Mesenteric fat pad (tissue), 1 donor: ENCODE measurements at regions not wholly inside any gene's neighbourhood (a gene's known extent, or its start where the extent isn't known, plus 50 kb on each side); places are given as distances from the start of the nearest gene placed in this dataset.
"Not testable (repeated sequence)": the region's sequence is repeated elsewhere in the genome, so short reads cannot be mapped to it uniquely, and the experiment has no call there.

Source experiments
- DNase-seq: peaks from one replicate; pipeline ENCODE4 v3.0.0-alpha.2; 2020; ENCODE audit warnings: low spot score
- donor health status: DM: yes; HTN: yes; CAD: no.

DNA sequence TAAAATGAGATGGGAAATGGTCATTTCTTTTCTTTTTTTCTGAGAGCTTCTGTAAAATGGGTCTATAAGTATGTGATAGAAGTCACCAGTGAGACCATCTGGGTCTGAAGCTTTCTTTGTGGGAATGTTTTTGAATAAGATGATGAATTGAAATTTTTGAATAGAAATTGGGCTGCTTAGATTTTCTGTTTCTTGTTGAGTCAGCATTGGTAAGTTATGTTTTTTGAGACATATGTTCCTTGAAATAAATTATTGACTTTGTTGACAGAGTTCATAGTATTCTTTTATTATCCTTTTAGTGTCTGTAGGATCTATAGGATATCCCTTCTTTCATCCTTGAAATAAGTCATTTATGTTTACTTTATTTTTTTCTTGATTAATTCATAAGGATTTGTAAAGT, 208.1 kb downstream of the OPA1 start:
- DNase-seq: no peak

DNA sequence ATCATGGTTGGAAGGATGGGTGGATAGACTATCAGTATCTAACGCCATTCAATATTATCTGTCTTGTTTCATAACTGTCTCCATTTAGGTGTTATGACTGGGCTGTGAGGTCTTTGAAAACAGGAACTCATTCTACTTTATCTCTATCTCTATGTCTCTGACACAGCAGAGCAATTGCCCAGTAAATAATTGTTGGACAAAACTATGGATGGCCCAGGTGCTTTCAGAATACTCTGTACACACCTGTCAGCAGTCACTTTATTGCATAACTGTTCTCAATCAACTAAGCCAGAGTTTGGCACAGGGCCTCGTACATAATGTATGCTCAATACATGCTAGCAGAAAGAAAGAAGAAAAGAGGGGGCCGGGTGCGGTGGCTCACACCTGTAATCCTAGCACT, 210.3 kb downstream of the OPA1 start:
- no peak for DNase-seq

DNA sequence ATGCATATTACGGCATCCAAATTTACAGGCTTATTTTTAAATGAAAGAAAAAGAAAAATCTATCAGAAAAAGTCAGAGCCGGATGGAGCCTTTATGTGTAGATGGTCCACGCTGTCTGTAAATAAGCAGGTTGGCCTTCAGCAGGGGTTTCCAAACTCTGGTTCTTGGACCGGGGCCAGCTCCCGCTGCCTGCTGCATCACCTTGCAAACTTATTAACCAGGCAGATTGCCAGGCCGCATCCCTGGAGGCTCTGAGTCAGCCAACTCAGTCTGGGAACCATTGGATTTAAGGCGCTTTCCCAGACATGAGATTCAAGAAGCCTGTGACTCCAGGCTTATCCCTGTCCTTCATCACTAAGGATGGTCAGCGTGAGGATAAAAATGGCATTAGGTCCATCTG, 212.4 kb downstream of the OPA1 start:
- DNase-seq: no peak

DNA sequence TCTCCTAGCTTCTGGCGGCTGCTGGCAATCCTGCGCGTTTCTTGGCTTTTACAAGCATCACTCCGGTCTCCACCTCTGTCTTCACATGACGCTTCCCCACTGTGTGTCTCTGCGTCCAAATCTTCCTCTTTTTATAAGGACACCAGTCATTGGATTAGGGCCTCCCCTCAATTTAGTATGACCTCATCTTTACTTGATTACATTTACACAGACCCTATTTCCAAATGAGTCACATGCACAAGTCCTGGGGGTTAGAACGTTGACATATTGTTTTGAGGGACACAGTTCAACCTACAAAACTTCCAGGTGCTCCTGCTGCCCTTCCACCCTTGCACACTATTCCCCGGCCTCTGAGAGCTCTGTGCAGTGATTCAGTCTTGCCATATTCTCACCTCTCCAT, 215.3 kb downstream of the OPA1 start:
- DNase-seq: no peak

DNA sequence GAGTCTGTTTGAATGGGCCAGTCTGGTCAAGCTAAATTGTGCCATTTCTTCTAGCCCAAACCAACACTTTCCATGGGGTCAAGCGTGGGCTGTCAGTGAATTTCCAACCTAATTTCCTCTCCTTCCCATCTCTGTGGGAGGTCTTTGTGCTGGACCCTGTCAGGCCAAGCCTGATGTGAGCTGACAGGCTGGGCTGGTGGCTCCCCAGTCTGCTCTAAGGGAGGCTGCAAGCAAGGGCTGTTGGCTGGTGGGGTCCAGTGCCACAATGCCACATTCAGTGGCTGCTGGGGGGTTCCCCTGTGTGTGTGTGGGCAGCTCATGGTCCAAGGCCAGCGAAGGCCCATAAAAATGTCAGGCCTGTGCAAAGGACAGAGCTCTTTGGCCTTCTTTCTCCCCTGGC, 216.1 kb downstream of the OPA1 start:
- no peak for DNase-seq

DNA sequence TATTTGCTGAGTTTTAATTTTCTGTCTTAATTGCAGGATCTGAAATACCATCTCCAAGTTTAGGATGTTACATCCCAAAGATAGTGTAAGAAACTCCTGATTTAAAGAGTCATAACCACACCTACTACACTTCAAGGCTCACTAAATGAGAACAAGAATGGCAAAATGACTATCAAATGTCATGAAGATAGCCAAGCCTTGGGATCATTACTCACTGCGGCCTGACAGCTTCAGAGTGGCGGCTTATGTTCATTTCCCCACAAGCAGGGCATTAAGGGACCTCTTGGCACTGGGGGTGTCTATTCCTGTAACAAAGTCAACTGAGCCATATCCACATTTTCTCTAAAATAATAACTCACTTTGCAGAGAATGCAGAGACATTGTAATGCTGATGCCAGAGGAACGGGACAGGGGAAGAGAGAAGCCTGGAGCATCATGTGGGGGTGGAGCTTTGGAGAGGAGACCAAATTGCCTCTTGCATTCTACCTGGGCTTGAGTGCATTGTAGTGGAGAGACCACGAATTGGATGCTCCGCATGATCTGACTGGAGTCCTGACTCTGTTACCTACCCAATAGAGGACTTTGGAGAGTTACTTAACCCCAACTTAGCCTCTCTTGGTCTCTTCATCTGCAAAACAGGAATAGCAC, 219.2 kb downstream of the OPA1 start:
- no peak for DNase-seq

DNA sequence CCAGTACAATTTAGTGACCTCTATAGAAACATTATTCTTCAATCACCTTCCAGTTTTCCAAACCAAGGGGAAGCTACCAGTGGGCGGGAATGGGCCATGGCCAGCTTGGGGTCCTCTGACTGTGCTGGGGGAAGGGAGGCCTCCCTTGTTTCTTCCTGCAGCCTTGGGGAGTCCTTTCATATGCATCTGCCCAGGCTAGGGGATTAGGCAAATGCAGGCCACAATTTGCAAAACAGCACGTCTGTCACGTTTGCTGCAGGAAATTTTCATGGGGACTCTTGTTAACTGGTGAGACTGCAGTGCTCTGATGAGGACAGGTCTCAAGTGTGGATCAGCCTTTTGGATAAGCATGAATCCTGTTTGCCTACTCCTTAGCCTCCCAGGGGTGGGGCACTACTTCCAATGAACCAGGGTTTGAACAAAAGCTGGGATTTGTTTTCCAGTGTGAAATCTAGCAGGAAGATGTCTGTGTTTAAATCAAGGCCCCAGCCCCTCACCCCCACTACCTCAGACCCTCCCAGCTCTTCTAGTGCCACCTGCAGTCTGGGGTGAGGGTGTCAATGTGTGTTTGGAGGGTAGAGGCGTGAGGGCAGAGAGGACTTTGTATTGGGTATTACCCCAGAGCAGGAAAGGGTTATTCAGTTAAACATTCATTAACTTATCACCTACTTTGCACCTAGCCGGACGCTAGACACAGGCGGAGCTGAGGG, 219.9 kb downstream of the OPA1 start:
- no peak for DNase-seq

DNA sequence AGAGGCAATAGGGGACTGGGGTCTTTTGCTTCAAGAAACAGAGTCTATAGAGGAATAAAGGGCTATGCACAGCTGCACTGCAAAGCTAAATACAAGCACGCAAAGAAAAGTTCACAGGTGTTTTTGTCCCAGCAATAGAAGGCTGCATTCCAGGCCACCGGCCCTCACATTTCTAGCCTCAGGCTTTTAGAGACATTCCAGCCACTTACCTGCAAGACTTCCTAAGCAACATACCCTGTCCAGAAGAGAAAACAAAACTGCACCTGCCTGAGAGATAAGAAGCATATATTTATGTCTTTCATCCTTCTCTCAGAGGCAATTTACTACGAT, 220.5 kb downstream of the OPA1 start:
- no peak for DNase-seq

DNA sequence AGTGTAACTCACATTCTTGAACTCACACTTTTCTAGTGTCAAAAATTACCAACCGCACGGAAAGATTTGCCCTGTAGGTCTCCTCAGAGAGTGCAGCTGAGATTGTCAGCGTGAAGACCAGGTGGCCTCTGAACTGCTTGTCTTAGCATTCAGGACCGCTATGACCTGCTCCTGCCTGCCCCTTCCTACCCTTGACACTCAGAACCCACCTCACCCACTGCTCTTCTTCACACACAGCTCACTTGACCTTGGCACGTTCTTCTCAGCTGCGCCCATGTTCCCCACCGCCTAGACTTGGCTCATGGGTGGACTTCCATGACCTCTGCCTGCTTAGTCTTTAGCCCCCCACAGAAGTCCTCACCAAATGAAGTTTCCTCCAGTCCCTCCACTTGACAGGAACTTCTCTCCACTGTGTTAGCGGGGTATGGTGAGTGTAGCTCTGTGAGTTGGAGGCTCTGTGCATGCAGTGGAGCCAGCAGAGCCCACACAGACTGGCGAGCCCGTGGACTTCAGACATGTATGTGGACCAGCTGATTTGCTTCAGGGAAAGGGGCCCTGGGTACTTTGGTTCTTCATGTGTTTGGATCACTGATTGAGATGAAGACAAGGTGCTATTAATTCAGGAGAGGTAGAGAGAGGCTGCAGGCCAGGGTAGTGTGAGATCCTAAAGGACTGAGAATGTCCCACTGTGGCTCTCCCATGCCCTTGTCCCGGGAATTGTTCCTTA, 221.3 kb downstream of the OPA1 start:
- DNase-seq: no peak

DNA sequence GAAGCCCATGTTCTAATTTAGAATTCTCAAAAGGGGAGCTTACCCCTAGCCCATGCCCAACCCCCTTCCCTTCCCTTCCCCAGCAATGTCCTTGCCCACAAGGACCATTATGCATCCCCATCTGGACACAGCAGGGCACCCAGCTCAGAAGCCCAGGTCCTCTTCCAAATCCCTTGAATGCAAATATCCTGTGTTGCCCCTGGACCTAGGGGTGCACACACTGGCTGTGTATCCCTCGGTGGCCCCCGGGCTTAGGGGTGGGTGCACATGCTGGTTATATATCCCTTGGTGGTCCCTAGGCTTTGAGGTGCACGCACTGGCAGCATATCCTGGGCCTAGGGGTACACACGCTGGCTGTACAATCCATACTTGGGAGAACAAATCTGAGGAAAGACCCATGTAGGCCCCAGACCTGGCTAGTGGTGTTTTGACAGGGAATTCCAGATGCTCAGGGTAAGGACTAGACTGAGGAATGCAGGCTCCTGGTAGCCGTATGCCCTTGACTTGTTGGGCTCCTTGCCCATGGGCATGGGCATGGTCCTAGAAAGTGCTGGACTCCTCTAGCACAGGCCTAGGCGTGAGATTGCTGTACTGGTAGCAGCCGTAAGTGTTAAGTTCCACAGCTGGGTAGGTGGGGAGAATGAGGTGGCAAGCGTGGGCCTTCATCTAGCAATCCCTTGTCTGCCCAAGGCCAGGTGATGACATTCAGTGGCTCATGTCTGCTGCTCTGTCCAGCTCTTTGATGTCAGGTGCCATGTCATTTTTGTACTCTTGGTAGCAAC, 222.4 kb downstream of the OPA1 start:
- DNase-seq: no peak

DNA sequence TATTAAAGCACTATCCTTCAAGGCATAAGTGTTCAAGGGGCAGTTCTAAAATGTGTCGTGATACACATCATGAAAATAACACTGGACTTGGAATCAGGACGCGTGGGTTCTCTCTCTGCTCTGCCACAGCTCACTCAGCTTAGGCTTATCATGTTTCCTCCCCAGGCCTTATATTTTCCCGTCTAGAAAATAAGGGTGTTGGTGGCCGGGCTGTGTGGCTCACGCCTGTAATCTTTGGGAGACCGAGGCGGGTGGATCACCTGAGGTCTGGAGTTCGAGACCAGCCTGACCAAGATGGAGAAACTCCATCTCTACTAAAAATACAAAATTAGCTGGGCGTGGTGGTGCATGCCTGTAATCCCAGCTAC, 223.0 kb downstream of the OPA1 start:
- DNase-seq: no peak

DNA sequence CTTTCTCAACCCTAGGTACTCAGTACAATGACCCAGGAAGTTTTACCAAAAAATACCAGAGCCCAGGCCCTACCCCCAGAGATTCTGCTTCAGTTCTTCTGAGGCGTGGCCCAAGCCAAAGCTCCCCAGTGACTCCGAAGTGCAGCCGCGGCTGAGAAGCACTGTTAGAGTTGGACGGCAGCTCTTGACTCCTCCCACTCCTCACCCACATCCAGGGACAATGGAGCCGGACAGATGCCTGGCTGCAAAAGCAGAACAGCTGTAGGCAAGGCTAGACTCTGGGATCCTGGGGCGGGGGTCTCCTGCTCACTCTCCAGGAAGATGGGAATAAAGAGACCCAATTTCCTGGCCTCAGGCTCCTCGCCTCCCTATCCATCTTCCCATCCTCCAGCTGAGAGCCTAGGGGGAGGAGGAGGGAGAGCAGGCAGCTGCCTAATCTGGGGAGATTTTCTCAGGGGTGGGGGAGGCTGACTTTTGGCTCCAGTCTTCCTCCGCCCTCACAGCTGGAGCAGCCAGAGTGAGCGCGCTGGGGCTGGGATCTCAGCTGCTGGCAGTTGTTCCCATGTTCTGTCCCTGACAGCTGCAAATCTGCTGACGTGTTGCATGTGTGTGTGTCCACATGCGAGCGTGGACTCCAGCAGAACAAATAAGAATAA, 223.8 kb downstream of the OPA1 start:
- DNase-seq: no peak

DNA sequence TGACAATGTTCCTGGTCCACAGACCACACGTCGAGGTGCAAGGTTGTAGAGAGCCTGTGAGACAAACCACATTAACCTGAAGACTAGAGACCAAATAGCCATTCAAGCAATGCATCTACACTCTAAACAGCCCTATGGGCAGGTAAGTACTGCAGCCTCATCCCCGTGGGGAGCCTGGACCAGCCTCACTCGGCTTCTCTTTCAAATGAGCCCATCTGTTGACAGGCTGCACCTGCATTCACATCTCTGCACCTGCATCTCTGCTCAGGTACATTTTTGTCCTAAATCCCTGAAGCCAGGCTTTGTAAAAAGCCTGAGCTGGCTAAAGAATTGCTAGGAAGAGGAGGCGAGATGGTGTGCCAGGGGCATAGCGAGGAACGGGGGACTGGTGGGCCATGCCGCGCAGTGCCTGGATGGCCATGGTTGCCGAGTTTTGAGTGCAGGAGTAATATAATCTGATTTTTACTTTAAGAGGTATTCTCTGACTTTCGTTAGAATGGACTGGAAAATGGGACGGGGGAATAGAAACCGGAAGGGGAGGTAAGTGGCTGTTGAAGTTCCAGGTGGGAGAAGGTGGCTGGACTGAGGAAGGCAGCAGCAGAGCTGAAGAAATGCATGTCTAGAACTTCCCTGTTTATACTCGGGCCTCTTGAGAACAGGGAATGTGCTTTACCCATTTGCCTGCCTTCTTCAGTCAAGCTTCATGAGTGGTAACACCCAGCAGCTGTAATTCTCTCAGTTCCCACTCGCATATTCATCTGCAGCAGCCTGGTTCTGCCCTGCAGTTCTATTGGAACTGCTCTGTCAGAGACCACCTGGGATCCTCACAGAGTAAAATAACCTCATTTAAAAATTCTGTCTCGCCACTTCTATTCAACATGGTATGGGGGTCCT, 226.4 kb downstream of the OPA1 start:
- no peak for DNase-seq

DNA sequence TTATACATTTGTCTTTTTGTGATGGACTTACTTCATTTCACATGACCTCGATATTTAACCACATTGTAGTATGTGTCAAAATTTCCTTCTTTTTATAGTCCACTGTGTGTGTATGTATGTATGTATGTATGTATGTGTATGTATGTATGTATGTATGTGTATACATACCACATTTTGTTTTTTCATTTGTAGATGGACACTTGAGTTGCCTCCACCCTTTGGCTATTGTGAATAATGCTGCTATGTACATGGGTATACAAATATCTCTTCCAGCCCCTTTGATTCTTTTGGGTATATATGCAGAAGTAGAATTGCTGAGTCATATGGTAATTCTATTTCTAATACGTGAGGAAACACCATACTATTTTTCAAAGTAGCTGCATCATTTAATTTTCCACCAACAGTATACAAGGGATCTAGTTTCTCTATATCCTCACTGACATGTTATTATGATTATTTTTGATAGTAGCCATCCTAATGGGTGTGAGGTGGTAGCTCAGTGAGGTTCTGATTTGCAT, 228.2 kb downstream of the OPA1 start:
- no peak for DNase-seq

DNA sequence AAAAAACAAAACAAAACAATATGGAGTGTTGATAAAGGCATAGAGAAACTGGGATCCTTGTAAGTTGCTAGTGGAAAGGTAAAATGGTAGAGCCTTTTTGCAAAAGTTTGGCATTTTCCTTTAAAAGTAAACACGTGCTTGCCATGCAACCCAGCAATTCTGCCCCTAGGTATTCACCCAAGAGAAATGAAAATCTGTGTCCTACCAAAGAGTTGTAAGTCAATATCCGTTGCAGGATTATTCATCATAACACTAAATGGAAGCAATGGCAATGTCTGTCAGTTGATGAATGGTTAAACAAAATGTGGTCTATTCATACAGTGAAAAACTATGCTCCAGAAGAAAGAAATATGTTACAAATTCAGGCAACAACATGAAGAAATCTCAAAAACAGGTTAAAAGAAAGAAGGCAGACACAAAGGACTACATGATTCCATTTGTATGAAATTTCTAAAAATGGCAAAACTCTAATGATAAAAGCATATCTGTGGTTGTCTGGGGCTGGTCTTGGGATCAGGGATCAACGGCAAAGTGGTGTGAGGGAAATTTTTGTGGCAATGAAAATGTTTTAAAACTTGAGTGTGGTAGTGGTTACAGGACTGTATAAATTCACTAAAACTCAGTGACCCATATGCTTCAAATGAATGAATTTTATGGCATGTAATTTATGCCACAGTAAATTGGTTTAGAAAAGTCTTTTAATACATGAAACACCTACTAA, 229.6 kb downstream of the OPA1 start:
- DNase-seq: no peak

DNA sequence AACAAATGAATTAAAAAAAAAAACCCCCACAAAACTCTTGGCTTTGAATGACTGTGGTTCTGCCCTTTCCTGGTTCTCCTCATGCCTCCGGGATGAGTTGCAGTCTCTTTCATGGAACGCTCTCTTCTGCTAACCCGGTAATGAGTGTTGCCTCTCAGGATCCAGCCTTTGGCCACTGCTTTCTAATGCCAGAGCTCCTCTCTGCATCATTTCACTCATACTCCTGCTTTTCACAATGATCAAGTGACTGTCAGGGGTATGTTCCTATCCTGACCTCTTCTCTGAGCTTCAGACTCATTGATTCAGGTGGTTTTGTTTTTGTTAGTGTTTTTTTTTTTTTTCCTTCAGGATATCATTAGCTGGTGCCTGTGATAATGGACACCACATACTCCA, 230.2 kb downstream of the OPA1 start:
- DNase-seq: not testable (repeated sequence)

DNA sequence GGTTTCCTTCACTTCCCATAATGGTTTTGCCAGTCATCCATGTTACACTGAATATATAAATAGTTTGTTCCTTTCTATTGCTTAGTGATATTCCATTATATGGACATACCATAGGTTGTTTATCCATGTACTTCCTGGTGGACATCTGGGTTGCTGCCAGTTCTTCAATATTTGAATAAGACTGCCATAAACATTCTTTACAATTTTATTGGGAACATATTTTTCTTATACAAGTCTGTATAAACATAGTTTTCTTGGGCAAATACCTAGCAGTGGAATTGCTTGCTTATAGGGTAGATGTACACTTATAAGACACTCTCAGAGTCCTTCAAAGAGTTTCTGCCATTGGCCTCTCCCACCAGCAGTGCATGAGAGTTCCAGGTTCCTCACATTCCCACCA, 231.4 kb downstream of the OPA1 start:
- no peak for DNase-seq

DNA sequence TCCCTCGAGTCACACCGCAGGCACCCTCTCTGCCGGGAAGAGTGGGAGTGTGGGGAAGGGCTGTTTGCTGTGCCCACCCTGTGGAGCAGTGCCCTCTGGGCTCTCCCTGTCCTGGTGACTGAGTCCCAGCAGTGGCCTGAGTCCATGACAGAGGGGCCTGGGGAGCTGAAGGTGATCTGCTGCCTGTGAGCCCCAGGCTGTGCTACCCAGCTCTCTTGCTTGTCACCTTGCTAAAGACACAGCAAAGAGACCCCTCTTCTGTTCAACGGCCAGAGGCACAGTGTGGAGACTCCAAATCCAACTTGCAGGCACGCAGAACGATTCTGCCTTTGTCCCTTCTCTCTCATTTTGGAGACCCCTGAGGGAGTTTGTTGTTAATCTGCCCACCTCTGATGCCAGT, 232.6 kb downstream of the OPA1 start:
- no peak for DNase-seq

DNA sequence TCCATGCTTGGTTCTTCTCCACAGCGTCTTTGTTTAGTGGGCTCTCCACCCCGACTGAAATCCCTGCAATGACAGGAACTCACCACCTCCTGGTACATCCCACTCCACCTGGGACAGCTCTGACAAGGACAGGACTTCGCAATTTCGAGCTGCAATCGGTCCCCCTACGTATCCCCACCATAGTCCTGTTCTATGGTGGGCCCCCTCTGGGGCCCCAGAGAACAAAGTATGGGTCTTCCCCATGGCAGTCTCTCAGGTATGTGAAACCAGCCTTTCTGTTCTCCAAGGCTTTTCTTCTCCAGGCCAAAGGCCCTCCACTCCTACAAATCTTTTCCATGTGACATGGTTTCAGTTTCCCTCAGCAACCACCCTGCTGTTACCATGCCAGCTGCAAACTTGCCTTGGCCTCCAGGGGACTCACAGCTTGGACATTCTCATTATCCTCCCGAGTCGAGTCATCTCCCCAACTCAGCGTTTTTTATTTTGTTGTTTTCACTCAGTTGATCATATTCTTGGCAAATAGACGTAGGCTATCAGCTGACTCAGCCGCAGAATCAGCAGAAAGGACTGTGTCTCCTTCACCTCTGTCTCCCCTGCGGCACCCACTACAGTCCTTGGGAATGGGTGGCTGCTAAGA, 233.3 kb downstream of the OPA1 start:
- DNase-seq: no peak
